HG03442 (cell line): ENCODE measurements at regions not wholly inside any gene's neighbourhood (a gene's known extent, or its start where the extent isn't known, plus 50 kb on each side); places are given as distances from the start of the nearest gene placed in this dataset.

Source experiments
- ATAC-seq: cut with Tn5 transposase; IDR thresholded peaks from one replicate; pipeline ENCODE4 v1.9.1; 2021; ENCODE audit warnings: mild to moderate bottlenecking, moderate library complexity; ENCODE audit not compliant: unreplicated experiment

DNA sequence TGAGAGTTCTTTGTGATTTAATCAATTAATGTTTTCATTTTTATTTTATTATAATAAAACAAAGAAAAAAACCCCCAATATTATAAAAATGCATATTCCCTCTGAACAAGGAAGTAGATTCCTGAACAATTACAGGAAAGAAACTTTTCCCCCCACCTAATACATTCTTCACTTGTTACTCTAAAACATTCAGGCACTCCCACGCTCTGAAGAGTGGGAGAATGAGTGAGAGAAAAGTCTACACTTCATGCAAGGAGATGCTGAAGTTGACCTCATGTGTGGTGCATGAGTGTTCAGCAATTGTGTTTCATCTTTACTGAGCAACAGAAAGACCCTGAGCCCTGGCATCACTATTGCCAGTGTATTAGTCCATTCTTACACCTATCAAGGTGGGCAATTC, 244.2 kb upstream of the IGFBP3 start:
- ATAC-seq, result no peak

DNA sequence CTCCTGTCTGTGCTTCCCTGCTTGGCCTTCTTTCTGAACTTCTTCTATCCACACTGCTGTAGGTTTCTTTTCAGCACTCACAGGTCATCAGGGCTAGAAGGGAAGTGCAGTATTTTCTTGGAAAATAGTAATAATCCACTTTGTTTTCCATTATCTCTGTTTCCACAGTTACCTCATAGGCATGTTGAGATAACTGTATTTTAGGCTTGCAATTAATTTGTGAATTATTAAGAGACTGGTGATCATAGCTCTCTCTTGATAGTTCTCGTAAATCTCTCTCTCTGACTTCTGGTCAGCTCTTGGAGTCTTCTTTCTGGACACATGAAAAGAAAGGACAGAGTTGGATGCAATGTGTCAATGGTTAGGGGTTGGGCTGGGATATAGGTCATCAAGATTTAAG, 243.6 kb upstream of the IGFBP3 start:
- ATAC-seq, result no peak

DNA sequence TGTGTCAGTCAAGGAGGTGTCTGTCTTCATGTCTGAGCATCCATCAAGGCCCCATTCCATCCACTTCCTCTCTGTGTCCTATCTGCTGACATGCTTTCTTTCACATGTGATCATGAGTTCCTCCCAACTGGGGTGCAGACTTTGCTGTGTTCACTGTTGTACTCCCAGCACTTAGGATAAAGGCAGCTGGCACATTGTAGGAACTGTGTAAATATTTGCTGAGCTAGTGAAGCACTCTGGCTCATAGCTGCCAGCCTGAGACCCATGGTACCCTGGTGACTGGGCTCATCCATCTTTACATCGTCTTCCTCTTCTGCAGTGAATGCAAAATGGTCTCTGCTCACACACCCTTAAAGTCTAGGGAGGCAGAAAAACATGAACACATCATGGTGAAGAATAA, 242.2 kb upstream of the IGFBP3 start:
- ATAC-seq, result no peak

DNA sequence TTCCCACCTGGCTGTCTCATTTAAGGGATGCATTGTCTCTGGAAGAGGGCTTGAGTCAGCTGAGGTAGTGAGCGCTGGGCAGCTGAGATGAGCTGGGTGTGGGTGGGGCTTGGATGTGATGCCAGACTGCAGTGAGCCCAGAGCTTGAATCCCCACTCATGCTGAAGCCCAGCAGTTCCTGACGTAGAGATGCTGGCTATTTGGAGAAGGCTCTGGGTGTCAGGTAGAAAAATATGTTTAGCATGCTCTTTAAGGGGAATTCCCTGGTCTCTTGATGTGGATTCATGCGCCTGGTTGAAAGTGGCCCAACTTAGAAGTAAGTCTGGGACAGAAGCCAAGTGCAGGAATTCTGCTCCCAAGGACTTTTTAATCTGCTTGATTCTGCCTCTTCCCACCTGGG, 241.5 kb upstream of the IGFBP3 start:
- no peak for ATAC-seq

DNA sequence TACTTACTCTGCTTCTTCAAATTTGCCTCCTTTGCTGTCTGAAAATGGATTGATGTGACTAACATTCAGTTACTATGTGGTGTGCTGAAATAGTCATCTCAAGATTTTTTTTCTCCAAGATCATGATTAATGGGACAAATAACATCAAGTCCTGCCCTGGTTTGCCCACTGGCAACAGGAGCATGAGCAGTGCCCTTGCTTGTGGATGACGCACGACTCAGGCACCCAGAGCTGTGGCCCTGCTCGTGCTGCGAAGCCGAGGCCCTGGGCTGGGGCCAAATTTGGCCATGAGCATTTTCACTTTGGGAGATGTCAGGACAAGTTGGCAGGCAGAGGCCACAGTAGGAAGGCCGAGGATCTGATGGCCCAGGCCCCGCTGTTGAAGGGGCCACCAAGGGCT, 239.8 kb upstream of the IGFBP3 start:
- ATAC-seq, result no peak

DNA sequence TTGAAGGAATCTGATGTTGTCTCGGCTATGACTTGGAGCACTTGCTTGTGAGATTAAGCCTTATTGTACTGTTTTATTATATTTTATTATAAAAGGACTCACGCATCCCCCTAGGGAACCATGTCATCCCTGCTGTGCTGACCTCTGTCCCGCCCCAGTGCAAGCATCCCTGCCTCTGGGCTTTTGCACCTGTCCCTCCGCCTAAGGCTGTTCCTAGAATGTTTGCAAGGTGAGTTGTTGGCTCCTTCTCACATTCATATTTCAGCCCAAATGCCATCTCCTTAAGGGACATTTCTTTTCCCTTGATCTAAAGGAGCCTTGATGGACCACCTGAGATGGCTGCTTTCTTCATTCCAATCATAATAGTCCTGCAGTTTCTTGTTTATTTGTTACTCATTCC, 236.9 kb upstream of the IGFBP3 start:
- ATAC-seq, result no peak

DNA sequence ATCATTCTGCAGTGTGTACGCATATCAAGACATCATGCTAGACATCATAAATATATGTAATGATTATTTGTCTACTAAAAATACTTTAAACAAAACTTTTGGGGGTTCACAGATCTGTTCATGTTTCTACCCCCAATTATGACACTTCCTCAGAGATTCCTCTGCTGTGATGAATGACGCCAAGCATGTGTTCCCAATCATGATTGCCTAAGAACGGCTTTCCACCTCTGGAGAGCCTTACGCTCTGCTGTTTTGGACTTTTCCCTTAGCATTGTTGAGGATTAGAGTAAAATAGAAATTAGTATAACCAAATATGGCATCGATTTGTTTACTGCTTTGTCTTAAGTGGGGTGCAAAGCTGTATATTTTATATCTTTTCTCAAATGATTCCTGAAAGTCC, 236.3 kb upstream of the IGFBP3 start:
- ATAC-seq, result no peak

DNA sequence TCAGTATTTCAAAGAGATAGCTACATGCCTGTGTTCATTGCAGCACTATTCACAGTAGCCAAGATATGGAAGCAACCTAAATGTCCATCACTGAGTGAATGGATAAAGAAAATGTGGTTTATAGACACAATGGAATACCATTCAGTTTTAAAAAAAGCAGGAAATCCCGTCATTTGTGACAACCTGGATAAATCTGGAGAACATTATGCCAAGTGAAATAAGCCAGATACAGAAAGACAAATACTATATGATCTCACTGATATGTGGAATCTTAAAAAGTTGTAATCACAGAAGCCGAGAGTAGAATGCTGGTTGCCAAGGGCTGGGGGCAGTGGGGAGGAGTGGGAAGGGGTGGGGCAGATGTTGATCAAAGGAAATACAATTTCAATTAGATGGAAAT, 235.8 kb upstream of the IGFBP3 start:
- ATAC-seq, result no peak

DNA sequence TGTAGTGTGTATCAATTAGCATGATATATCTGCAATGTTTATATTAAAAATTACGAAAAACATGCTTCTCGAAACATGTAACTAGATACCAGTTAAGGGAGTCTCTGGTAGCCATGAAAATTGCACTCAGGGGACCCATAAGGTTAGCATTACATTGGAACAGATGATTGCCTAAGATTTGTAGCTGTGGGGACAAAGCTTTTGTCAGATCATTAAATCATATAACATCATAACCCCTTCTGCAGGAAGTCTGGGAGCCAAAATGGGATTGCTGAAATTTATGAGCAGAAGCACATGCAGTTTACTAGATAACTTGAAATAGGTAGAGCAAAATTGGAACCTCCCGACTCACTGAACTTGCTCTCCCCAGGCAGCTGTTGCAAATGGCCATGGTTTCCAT, 235.0 kb upstream of the IGFBP3 start:
- no peak for ATAC-seq

DNA sequence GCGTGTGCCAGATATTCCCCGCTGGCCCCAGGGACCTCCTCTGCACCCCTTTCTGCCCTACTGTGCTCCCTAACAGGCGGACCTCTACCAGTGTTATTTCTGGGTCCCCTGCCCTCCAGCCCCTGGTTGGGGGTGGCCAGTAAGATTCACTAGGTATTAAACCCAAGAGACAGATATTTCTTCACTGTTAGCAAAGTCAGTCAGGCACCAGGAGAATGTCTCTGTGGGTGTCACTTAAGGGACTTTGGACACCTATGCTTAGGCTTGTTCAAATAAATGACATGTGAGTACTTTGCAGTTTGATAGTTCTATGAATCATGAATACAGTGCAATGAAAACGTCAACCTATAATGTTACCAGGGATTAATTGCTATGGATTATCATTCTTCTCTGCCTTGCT, 234.3 kb upstream of the IGFBP3 start:
- ATAC-seq, result no peak

DNA sequence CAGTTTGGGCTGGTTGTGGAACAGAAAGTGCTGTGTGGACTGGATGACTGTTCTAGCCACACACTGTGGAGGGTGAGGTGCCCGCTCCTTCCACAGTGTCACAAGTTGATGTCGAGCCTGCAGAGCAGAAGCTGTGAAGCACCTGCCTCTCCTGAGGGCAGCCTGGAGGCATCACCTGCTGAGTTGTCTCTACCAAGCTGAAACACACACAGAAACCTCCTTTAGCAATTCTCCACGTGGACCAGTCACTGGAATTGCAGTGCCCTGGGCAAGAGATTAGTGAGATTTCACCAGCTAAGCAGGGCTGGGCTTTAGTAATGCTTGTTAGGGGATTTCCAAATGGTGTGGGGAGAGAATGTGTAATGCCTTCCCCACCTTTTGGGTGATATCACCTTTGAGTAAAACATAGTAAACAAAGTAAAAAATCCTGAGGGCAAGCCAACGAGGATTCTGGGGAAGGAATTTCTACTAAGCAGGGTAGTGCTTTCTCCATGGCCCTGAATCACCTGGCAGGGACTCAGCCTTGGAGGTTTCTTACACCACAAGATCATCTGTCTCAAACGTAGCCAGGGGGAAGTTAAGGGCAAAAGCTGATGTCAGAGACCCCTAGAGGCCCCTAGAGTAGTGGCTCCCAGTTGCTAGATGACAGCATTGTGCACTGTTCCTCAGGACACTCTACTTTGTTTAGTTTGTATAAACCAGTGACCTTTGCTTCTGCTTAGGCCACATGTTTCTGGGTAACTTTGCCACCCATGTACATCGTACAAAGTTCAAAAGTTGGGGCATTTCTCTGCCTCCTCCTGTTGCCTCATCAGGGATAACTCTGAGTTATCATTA, 233.1 kb upstream of the IGFBP3 start:
- ATAC-seq, result peak; percentile 84

DNA sequence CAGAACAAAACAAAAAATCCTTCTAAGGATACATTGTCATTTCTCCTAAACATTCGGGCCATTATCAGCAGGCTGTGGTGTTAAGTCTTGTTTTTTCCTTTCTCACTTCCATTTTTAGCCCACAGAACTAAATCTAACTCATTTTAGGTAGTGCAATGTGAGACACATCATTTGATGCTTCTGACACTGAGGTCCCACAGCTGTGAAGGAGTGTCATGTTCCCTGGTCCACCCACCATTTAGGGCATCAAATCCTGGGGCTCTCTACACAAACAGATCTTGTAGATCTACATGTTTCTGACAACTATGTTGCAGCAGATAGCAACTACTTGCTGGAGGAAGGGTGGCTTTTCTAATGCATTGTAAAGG, 232.5 kb upstream of the IGFBP3 start:
- peak; percentile 43 for ATAC-seq

DNA sequence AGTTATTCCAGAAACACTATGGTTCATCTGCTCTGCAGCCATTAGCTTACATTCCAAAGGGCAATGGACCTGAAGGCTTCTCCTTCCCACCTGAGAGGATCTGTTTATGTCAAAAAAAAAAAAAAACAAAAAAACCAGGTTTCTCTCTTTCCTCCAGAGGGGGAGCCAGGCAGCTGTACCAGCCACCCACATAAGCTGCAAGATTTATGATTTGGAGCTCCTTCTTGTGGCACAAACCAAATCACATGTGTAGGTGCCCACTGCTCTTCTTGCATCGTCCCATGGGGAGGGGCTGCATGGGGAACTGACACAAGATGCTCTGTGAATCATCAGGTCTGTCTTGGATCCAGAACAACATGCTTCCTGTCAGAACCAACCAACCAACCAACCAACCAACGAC, 231.6 kb upstream of the IGFBP3 start:
- ATAC-seq, result no peak

DNA sequence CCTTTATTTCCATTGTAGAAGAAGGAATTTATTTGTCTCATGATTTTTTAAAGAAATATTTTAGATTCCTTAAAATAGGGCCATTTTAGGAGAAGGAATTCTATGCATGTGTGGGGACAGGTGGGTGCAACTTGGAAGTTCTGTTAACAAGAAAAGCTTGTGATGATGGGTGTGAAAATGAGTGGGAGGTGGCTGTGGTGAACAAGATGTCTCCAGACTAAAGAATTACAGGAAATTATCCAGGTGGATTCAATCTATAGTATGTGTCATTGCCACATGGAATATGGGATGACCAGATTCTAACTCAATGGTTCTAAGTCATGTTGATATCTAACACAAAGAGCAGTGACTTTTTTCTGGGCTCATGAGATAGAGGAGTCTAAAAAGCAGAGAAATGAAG, 229.6 kb upstream of the IGFBP3 start:
- ATAC-seq, result no peak

DNA sequence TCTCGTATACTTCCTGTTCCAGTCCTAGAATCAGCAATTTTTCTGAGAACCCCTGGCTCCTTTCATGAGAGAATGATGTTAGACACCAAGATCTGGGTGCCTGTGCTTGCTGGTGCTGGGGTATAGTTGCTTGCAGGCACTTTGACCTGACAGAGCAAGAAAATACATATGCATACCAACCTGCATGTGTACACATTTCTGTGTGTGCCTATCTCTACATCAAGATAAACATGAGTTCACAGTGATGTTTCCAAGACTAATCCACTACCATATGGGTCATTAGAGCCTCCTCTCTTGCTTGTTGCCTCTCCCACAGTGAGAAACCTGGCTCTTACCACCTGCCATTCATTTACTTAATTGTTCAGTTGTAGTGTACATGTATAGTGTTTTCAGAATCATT, 229.1 kb upstream of the IGFBP3 start:
- ATAC-seq, result no peak

DNA sequence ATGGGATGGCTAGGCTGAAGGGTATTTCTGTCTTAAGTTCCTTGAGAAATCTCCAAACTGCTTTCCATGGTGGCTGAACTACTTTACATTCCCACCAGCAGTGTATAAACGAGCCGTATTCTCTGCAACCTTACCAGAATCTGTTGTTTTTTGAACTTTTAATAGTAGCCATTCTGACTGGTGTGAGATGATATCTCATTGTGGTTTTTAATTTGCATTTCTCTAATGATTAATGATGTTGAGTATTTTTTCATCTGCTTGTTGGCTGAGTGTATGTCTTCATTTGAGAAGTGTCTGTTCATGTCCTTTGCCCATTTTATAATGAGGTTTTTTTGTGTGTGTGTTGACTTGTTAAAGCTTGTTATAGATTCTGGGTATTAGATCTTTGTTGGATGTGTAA, 226.8 kb upstream of the IGFBP3 start:
- no peak for ATAC-seq

DNA sequence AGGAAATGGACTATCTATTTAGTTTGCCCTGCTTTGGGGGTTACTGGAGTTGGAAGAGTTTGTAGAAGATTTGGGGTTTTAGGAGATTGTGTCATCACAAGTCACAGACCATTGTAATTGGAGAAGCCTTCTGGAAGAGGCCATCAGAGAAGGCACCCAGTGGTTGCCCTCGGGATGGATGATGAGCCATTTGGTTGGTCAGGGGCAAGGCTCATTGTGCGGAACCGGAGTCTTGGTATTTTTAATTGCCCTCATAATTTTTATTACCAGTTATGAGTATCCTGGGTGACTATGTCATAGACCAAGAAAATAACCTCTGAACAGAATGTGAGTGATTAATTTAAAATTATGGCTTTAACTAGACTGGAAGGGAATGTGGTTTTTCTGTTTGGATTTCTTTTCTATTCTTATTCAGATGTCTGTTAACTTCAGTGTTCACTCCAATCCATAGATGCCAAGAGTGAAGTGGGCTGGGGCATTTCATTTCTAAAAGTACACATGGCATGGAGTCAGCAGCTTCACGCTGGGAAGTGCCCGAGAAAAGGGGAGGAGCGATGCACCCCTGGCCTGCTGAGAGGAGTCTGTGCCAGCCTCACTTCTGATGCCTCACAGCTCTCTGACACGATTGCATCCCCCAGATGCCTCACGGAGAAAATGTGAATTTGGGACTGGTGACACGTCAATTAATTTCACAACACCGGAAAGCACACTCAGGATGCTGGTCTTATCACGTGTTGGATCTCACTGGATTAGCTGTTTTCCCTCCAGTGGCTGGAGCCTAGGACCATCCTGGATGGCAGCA, 225.6 kb upstream of the IGFBP3 start:
- ATAC-seq, result no peak

DNA sequence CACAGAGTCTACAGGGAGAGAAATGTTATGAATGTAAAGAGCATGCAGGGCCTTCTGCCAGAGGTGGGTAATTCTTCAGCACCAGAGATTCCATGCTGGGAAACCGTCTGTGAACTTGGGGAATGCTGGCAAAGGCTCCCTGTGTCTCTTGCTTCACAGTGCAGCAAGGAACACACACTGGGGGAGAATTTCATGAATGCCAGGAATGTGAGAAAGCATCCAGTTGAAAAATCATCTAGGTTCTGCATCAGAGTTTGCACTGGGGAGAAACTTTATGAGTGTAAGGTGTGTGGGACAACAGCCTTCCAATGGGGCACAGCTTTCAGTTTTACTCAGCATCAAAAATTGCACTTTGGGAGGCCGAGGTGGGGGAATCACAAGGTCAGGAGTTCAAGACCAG, 224.3 kb upstream of the IGFBP3 start:
- no peak for ATAC-seq

DNA sequence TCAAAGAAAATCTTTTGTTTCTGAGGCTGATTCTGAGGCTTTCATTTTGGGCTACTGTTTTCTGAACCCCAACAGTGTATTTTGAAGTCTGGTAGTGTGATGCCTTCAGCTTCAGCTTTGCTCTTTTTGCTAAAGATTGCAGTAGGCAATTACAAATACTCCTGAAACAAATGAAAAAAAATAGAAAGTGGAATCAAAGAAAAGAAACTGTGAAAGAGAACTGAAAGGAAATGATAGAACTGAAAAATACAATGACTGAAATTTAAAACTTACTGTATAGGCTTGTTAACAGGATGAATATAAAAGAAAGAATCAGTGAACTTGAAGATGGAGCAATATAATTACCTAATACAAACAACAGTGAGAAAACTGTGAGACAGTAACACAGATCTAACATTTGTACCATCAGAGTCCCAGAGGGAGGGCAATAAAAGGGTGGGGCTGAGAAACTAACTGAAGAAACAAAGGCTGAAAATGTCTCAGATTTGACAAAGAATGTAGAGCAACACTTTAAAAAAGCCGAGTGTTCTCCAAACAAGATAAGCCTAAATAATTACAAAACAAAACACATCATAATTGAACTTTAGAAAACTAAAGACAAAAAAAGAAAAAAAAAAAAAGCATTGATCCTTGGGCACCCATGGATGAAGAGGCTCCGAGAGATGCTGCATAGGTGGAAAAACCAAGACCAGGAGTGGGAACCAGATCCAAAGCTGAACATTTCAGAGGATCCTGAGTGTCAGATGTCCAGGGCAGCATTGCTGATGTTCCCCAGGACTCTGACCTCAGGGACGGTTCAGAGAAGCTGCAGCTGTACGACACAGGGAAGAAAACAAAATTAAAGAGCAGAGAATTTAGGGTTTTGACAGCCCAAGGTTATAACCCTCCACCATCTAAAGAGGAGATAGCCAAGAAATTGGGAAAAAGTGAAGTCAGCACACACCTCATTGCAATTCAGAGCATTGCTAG, 223.2 kb upstream of the IGFBP3 start:
- no peak for ATAC-seq

DNA sequence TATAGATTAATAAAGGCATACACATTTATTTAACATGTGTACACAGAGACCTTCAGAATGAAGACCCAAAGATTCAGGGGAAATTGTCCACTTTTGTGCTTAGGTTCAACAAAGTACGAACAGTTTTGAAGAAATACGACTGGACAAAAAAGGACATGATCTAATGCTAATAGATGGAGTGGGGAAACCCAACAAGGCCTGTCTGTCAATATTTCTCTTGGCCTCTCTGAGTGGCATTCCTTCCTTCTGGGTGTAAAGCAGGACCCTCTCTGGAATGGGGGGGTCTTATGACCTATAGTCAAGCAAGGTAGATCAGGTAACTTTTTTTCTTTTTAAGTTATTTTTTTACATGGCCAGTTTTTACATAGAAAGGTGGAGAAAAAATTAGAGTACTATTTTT, 222.3 kb upstream of the IGFBP3 start:
- ATAC-seq, result no peak

DNA sequence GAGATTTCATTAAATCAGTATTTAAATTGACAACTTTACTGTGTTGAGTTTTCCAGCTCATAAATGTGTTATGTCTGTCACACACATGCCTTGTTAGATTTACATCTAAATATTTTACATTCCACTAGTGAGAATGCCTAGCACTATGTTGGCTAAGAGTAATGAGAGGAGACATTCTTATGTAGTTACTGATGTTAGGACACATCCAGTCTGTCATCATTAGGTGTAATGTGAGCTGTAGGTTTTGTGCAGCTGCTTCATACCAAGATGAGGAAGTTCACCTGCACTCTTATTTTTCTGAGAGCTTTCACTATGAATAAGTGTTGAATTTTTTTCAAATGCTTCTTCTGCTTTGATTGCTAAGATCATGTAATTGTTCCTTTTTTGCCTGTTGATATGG, 218.0 kb upstream of the IGFBP3 start:
- peak; percentile 84 for ATAC-seq
